CD4-positive, alpha-beta T cell treated with Interleukin-17A for 1 hour (primary cell): ENCODE measurements at regions not wholly inside any gene's neighbourhood (a gene's known extent, or its start where the extent isn't known, plus 50 kb on each side); places are given as distances from the start of the nearest gene placed in this dataset.

Source experiments
- DNase-seq: peaks from one replicate; pipeline ENCODE4 v3.0.0-alpha.2; 2020

GRCh38 chr4:17286752-17287460, 225.0 kb downstream of the QDPR start:
- no peak for DNase-seq

GRCh38 chr4:17285747-17286146, 226.1 kb downstream of the QDPR start:
- no peak for DNase-seq

DNA sequence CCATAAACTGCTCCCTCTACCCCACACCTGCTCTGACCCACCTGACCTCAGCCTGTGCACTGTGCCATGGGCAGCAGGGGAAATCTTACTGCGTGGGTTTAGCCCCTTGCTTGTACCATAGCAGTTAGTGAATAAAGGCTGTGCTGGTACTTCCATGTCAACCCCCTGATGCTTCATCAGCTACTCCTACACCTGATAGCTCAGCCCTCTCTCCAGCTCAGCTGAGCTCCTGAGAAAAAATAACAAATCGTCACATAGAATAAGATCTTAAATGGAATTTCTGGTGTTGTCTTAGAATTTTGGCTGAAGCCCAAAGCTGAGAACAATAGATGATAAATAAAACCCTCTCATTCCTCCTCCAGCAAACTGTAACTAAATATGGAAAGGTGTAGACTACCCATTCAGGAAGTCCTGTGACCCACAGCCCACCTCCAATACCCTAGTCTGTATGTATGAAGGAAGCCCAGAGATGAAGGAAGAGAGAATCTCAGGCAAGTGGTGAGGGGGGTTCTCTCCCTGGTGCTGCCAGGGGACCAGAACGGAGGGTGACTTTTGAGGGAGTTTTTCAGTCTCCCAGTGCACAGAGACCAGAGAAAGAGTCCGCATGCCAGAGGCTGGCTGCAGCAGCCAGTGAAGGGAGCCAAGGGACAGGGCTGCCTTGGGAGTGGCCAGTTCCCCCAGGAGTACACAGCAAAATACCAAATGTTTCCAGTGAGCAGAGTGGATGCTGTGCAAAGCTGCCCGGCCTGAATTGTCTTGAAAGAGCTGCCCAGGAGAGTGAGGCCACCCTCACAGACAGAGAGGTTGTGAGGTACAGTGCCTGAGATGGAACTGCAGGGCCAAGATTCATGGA, 227.3 kb downstream of the QDPR start:
- no peak for DNase-seq

- DNase-seq, result no peak
These were observed 228.1 kb downstream of the QDPR start for GRCh38 chr4:17283832-17284231.

GRCh38 chr4:17283251-17283650, 228.6 kb downstream of the QDPR start:
- DNase-seq, result no peak

DNA sequence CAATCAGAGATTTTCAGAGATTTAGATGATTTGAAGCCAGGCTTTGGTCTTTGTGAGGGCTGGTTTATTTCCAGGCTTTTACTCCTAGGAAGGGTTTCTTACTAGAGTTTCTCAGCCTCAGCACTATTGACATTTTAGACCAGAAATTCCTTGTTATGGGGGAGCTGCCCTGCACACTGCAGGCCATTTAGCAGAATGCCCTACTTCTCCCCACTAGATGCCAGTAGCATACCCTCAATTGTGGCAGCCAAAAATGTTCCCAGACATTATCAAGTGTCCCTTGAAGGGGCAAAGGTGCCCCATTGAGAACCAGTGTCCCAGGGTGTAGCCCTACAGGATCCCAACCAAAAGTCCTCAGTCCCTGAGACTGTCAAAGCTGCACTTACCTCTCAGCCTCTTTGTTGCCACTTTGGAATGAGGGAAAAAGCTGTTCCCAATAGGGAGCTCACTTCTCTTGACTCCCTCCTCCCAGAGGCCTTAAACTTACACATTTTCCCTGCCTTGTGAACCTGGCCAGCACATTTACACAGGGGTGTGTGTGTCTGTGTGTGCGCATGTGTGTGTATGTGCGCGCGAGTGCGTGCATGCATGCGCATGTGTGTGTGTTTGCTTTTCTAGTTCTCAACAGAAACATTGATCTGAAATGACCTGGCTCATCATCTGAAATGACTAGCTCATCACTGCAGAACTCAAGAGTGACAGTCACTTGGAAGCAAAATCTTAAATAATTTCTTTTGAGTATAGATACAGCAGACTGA, 231.4 kb downstream of the QDPR start:
- no peak for DNase-seq

DNA sequence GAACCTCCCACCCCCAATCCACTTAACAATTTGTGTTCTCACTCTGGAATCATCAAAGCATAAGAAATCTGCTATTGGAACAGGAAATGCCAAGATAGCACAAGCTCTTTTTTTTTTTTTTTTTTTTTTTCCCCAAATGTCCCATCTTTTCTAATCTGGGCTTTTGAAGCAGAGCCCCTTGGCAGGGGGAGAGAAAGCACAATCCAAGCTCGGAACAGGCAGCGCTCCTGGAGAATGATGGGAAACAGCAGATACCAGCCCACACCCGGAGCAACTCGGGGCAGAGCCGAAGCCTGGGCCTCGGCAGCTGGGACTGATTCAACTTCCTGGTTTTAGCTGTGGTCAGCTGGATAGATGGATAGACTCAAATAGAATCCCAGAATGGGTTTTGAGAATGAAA, 235.1 kb downstream of the QDPR start:
- DNase-seq, result no peak

- no peak for DNase-seq
These were observed 236.1 kb downstream of the QDPR start for GRCh38 chr4:17275836-17276235.

DNA sequence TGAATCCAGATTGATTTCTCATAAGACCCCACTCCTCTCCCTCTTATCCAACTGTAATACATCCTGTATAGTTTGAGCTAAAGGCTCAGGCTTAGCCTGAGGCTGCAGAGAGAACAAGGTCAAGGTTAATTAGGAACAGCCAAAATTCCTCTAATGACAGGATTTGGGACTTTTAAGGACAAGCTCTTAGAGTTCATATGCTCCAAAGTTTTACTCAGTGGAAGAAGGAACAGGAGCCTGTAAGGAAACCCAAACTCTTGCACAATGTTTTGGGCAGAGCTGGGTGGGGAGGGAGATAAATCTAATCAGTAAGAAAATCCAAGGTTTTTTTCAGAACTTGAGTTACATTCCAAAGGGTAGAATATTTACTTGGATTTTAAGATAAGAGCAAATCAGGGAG, 238.8 kb downstream of the QDPR start:
- DNase-seq, result no peak

- no peak for DNase-seq
These were observed 239.7 kb downstream of the QDPR start for GRCh38 chr4:17272154-17272553.

DNA sequence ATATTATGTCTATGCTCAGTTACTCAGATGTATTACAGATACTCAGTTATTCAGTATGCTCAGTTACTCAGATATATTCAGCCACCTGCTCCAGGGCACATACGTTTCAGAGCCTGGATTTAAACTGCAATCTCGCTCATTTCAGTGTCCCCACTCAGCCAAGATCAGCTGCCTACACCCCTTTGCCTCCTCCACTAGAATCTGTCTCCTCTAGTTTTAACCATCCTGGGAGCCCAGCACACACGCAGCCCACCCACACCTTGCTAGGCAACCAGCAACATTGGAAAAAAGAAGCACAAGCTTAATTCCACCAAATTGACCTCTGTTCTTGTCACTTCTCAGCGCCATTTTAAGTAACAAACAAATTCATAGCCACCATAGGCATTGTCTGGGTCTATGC, 246.2 kb downstream of the QDPR start:
- no peak for DNase-seq

- DNase-seq, result no peak
These were observed 246.8 kb downstream of the QDPR start for GRCh38 chr4:17265139-17265538.

DNA sequence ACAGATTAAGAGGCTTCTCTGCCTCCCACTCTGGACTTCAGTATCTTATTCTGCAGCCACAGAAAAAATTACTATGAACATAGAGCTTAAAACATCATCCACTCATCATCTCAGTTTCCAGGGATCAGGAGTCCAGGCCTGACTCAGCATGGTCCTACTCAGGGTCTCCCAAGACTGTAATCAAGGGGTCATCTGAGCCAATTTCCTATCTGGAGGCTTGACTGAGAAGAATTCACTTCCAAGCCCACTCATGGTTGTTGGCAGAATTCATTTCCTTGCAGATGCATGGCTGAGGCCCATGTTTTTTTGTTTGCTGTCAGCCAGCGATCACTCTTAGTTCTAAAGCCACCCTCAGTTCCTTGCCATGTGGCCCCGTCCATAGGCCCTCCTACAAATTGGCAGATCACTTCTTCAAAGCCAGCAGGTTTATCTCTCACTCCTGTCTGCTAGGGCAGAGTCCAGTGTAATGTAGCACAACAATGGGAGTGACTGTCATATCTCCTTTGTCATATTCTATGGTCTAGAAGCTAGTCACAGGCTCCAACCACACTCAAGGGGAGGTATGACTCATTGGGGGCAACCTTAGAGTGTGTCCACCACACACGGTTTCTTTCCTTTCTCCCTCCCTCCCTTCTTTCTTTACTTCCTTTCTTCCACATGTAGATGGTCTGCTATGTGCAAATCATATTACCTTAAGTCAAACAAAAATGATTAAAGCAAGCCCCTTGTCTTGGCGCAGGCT, 251.6 kb downstream of the QDPR start:
- no peak for DNase-seq

- DNase-seq, result no peak
These were observed 253.8 kb downstream of the QDPR start for GRCh38 chr4:17258106-17258505.

DNA sequence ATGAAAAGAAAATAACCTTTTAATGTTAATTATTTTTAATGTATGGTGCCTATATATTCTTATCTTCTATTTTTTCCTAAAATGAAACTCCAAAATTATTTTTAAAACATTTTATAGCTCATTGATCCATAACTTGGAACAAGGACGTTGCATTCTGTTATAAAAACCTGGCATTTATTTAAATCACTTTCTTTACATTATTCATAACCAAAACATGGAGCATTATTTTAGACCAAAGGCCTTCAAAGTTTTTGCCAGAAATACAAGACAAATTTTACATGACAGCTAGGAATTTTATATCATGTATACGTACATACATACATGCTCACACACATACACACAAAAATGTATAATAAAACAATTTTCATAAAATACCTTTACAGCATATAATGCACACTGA, 259.8 kb downstream of the QDPR start:
- DNase-seq, result no peak

- no peak for DNase-seq
These were observed 260.8 kb downstream of the QDPR start for GRCh38 chr4:17251101-17251500.

- no peak for DNase-seq
These were observed 261.3 kb downstream of the QDPR start for GRCh38 chr4:17250591-17250990.

- DNase-seq, result no peak
These were observed 265.2 kb downstream of the QDPR start for GRCh38 chr4:17246656-17247055.

- no peak for DNase-seq
These were observed 270.1 kb downstream of the QDPR start for GRCh38 chr4:17241835-17242234.

DNA sequence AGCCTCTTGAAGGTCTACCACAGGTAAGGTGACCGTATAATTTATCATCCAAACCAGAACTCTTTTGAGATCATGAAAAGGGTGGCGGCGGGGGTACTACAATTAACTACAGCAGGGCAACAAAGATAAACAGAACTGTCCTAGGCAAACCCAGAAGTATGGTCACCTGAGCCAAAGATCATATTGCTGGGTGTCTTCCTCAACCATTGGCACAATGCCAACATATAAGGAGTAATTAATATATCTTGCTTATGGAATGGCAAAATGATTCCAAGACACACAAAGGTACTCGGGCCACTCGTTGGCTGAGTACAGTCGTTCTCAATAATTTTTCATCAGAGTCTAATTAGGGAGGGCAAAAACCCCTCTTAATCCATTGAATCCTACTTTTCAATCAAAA, 273.3 kb downstream of the QDPR start:
- no peak for DNase-seq

DNA sequence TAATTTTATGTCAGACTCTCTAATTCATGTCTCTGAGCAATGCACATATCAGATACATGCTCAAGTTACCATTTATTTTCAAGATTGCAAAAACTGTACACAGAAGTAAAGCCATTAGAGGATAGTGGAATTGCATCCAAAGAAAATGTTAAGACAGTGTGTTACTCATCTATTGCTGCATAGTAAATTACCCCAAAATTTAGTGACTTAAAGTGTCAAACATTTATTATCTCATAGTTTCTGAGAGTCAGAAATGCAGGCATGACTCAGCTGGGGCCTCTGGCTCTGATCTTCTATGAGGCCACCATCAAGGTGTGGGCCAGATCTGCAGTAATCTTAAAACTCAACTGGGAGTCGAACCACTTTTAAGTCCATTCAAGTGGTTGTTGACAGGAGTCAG, 275.2 kb downstream of the QDPR start:
- no peak for DNase-seq

GRCh38 chr4:17234678-17235077, 277.2 kb downstream of the QDPR start:
- DNase-seq, result no peak
